B cell (primary cell): ENCODE measurements at regions not wholly inside any gene's neighbourhood (a gene's known extent, or its start where the extent isn't known, plus 50 kb on each side); places are given as distances from the start of the nearest gene placed in this dataset.
A peak's percentile ranks its signal among the peaks of the same experiment; 100 is the strongest.

Experiments
- ATAC-seq: fragments of 200-7000 bp; cut with Tn5 transposase; one replicate; pipeline ENCODE4 v1.10.0; 2021; ENCODE audit warnings: low read depth, mild to moderate bottlenecking, moderate number of reproducible peaks, moderate library complexity
- CTCF ChIA-PET: fragments of 350-600 bp; sonication (Branson Sonifier 250); formaldehyde crosslinking; loops from one replicate; lab custom pipeline; 2021; ENCODE audit warnings: antibody characterized with exemption, inconsistent platforms; lab: Charles Lee
- POLR2A ChIA-PET: fragments of 350-600 bp; sonication (Branson Sonifier 250); formaldehyde crosslinking; loops from one replicate; lab custom pipeline; 2021; ENCODE audit warnings: antibody characterized with exemption; lab: Charles Lee
- DNase-seq: peaks from one replicate; pipeline ENCODE4 v3.0.0; 2013
- H2AFZ ChIP-seq: 2 replicates; pipeline ENCODE4 v1.6.1; 2012; ENCODE audit warnings: mild to moderate bottlenecking, low read depth, low read length; ENCODE audit not compliant: insufficient read depth, poor library complexity, severe bottlenecking
- H3K27ac ChIP-seq, 2 donors: 1 replicate in 1 of 2; 2 replicates in 1 of 2; pipeline ENCODE4 v1.5.1; 2012 to 2013; ENCODE audit warnings: low read length in 2 of 2, mild to moderate bottlenecking in 2 of 2, moderate library complexity in 1 of 2
- H3K27me3 ChIP-seq, 4 experiments: fragments of 200-600 bp in 1 of 4; sonication (generic) in 1 of 4; replicated peaks in 1 of 4; 1 replicate in 2 of 4; 2 replicates in 2 of 4; pipeline versions ENCODE4 v1.6.1 to v1.7.0; 2013 to 2016; ENCODE audit warnings: low read length in 3 of 4, mild to moderate bottlenecking in 2 of 4, mixed read lengths in 1 of 4, moderate library complexity in 1 of 4; ENCODE audit not compliant: insufficient read depth in 4 of 4, control insufficient read depth in 3 of 4; ENCODE audit errors: control extremely low read depth in 1 of 4
- H3K36me3 ChIP-seq, 2 experiments: replicated peaks in 1 of 2; 1 replicate in 1 of 2; 2 replicates in 1 of 2; pipeline versions ENCODE4 v1.6.1 to v1.7.1; 2013; ENCODE audit warnings: low read length in 1 of 2; ENCODE audit not compliant: insufficient read depth in 2 of 2, control insufficient read depth in 1 of 2; ENCODE audit errors: control extremely low read depth in 1 of 2, extremely low read depth in 1 of 2
- H3K4me1 ChIP-seq, 2 donors: fragments of 200-600 bp in 1 of 2; sonication (generic) in 1 of 2; 1 replicate in 1 of 2; 2 replicates in 1 of 2; pipeline versions ENCODE4 v1.5.1 to v1.6.1; 2013 to 2017; ENCODE audit warnings: low read length in 2 of 2; ENCODE audit not compliant: control insufficient read depth in 2 of 2, insufficient read depth in 2 of 2
- H3K4me2 ChIP-seq: replicated peaks from 2 replicates; pipeline ENCODE3; 2012; ENCODE audit warnings: mild to moderate bottlenecking, low read depth, low read length; ENCODE audit not compliant: poor library complexity, severe bottlenecking
- H3K4me3 ChIP-seq, 5 experiments: fragments of 200-600 bp in 1 of 5; sonication (generic) in 1 of 5; 1 replicate in 3 of 5; 2 replicates in 2 of 5; pipeline versions ENCODE4 v1.5.1 to v1.7.0; 2011 to 2016; ENCODE audit warnings: low read length in 4 of 5, mild to moderate bottlenecking in 4 of 5, low read depth in 2 of 5, control low read depth in 1 of 5, moderate library complexity in 1 of 5; ENCODE audit not compliant: insufficient read depth in 1 of 5; ENCODE audit errors: control extremely low read depth in 1 of 5, extremely low read depth in 1 of 5
- H3K79me2 ChIP-seq: fragments of 200-600 bp; sonication (generic); one replicate; pipeline ENCODE4 v1.6.0; 2016; ENCODE audit warnings: low read length; ENCODE audit not compliant: control insufficient read depth, insufficient read depth
- H3K9ac ChIP-seq: fragments of 200-600 bp; sonication (generic); 2 replicates; pipeline ENCODE4 v1.6.1; 2017; ENCODE audit warnings: mild to moderate bottlenecking, low read length, moderate library complexity
- H3K9me3 ChIP-seq, 3 donors: one replicate each; pipeline versions ENCODE4 v1.6.1 to v1.7.1; 2013; ENCODE audit warnings: low read length in 2 of 3; ENCODE audit not compliant: control insufficient read depth in 2 of 3, insufficient read depth in 1 of 3; ENCODE audit errors: control extremely low read depth in 1 of 3
- H4K20me1 ChIP-seq: 2 replicates; pipeline ENCODE4 v1.6.0; 2012; ENCODE audit warnings: mild to moderate bottlenecking, low read length; ENCODE audit not compliant: insufficient read depth, control insufficient read depth, poor library complexity, severe bottlenecking
- H3K27ac Mint-ChIP-seq: one replicate; pipeline ENCODE4 v1.8.0; 2021; ENCODE audit warnings: mixed read lengths
- H3K27me3 Mint-ChIP-seq: one replicate; pipeline ENCODE4 v1.8.0; 2021; ENCODE audit warnings: mixed read lengths
- H3K4me1 Mint-ChIP-seq: one replicate; pipeline ENCODE4 v1.8.0; 2021; ENCODE audit warnings: mixed read lengths
- H3K4me3 Mint-ChIP-seq: one replicate; pipeline ENCODE4 v1.8.0; 2021; ENCODE audit warnings: mixed read lengths
- H3K9me3 Mint-ChIP-seq: one replicate; pipeline ENCODE4 v1.8.0; 2022; ENCODE audit warnings: mixed read lengths; ENCODE audit not compliant: insufficient read depth
- EZH2 ChIP-seq: IDR thresholded peaks from 2 replicates; pipeline ENCODE4 v1.6.1; 2012; ENCODE audit warnings: borderline replicate concordance, low read depth, mild to moderate bottlenecking, moderate library complexity, low read length; ENCODE audit not compliant: insufficient read depth, poor library complexity, severe bottlenecking
- WGBS: methylation state at CpG from one replicate; pipeline ENCODE4 v1.1.5; 2013; ENCODE audit warnings: missing lambda C conversion rate; ENCODE audit not compliant: insufficient coverage; 5-methylcytosine and 5-hydroxymethylcytosine counted together
- intact Hi-C: fragments of 100-400 bp; cut with micrococcal nuclease; formaldehyde crosslinking; loops from one replicate; pipeline ENCODE4 v1.10.0; 2022
- TF ChIP-seq, protein P1 (sequence below): fragments of 200-600 bp; IDR thresholded peaks from one replicate; pipeline ENCODE4 v1.8.0; 2022; ENCODE audit warnings: antibody characterized with exemption, mild to moderate bottlenecking

DNA sequence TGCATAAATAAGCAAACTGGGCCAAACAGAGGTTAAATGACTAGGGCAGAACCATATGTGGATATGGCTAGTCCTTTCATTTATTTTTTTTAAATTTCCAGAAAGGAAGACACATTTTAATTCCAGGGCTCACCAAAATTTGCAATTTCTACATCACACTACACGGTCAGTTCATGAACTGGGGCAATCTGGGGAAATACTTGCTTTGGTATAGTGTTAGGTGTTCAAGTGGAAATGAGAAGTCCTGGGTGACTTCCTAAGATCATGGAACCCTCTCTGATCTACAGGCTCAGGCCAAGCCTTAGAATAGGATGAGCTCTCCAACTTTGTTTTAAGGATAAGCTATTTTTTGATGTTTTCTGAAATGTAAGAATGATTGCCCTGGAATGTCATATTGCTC, 128.6 kb upstream of the SPACA1 start:
- Mint-ChIP-seq H3K27me3 (no peaks in the 10 kb centered on the region), H3K9me3 (no peaks in the 10 kb centered on the region), H3K4me1 (peaks cover 74% of the 10 kb centered on the region), H3K4me3 (peak overlapping the region; percentile 68), H3K27ac (no peak overlapping the region)
- no peak overlapping the region for H2AFZ ChIP-seq
- ATAC-seq (no peak), DNase-seq (no peak)
- H3K4me2 ChIP-seq: peak overlapping the region; percentile 48
- TF ChIP-seq EZH2: no peak
- TF ChIP-seq, protein P1, sequence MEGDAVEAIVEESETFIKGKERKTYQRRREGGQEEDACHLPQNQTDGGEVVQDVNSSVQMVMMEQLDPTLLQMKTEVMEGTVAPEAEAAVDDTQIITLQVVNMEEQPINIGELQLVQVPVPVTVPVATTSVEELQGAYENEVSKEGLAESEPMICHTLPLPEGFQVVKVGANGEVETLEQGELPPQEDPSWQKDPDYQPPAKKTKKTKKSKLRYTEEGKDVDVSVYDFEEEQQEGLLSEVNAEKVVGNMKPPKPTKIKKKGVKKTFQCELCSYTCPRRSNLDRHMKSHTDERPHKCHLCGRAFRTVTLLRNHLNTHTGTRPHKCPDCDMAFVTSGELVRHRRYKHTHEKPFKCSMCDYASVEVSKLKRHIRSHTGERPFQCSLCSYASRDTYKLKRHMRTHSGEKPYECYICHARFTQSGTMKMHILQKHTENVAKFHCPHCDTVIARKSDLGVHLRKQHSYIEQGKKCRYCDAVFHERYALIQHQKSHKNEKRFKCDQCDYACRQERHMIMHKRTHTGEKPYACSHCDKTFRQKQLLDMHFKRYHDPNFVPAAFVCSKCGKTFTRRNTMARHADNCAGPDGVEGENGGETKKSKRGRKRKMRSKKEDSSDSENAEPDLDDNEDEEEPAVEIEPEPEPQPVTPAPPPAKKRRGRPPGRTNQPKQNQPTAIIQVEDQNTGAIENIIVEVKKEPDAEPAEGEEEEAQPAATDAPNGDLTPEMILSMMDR: no peak
- ChIA-PET POLR2A (no interaction called here), CTCF (interaction anchor here (1.2 kb wide), 1 partner anchor 10 kb away, joined by 3 read pairs; no protein-coding TSS in a partner anchor)
- H4K20me1 ChIP-seq: no peaks in the 10 kb centered on the region
- H3K9me3 ChIP-seq: peaks cover 0 to 12% (median 11%) of the 10 kb centered on the region in 3 donors
- no peak overlapping the region for H3K4me3 ChIP-seq
- H3K4me1 ChIP-seq: peaks cover 71 to 76% of the 10 kb centered on the region in 2 donors
- no peaks in the 10 kb centered on the region for H3K27me3 ChIP-seq
- H3K79me2 ChIP-seq: no peaks in the 10 kb centered on the region
- WGBS: no CpG with 5 or more reads among the region's 1 CpG
- no peaks in the 10 kb centered on the region for H3K36me3 ChIP-seq
- intact Hi-C loops: no loop called here
- H3K9ac ChIP-seq: no peak overlapping the region
- H3K27ac ChIP-seq: no peak overlapping the region

DNA sequence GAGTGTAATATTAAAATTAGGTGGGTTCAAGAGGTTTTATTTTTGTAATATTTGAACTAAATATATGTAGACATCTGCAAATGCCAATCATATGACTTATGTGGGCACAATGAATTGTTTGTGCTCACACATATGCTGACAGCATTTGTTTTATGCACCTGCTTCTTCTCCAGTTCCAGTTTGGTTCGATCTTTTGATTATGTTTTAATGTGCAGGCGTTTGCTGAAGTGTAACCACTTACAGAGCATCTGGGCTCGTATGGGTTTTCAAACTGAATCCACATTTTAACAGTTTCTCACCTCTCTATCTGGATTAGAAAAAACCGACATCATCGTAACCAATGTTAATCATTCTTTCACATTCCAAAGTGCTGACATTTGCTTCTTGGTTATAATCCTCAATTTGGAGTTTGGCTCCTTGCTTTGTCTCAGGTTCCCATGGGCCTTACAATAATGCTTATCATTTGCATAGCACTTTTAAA, 129.1 kb upstream of the SPACA1 start:
- ChIA-PET POLR2A (no interaction called here), CTCF (interaction anchor here (1.0 to 1.4 kb wide), 3 partner anchors 10 to 86 kb away, joined by 3 to 5 read pairs (median 3); no protein-coding TSS in a partner anchor)
- H3K9me3 ChIP-seq: peaks cover 0 to 12% (median 11%) of the 10 kb centered on the region in 3 donors
- H3K79me2 ChIP-seq: no peaks in the 10 kb centered on the region
- no peak overlapping the region for H3K27ac ChIP-seq
- H3K9ac ChIP-seq: no peak overlapping the region
- peaks cover 69% of the 10 kb centered on the region for H3K4me1 Mint-ChIP-seq
- 0% methylated on average over 2 of the region's 5 CpGs for WGBS
- TF ChIP-seq, protein P1: no peak
- no peak for TF ChIP-seq EZH2
- H3K4me2 ChIP-seq: peak overlapping the region; percentile 48
- no peaks in the 10 kb centered on the region for H3K27me3 Mint-ChIP-seq
- H2AFZ ChIP-seq: peak overlapping the region; percentile 11
- H3K9me3 Mint-ChIP-seq: no peaks in the 10 kb centered on the region
- H4K20me1 ChIP-seq: no peaks in the 10 kb centered on the region
- H3K4me3 ChIP-seq: no peak overlapping the region
- H3K36me3 ChIP-seq: no peaks in the 10 kb centered on the region
- intact Hi-C loops: no loop called here
- DNase-seq: no peak
- H3K4me1 ChIP-seq: peaks cover 66 to 71% of the 10 kb centered on the region in 2 donors
- H3K4me3 Mint-ChIP-seq: peak overlapping the region; percentile 68
- no peaks in the 10 kb centered on the region for H3K27me3 ChIP-seq
- H3K27ac Mint-ChIP-seq: peak overlapping the region; percentile 69
- peak; percentile 10 for ATAC-seq
